Cardiac muscle cell (in vitro differentiated cells and primary cell): ENCODE measurements at regions not wholly inside any gene's neighbourhood (a gene's known extent, or its start where the extent isn't known, plus 50 kb on each side); places are given as distances from the start of the nearest gene placed in this dataset.

Experiments used
- DNase-seq, 2 donors: peaks; one replicate each; pipeline versions ENCODE4 v3.0.0 to v3.0.0-alpha.2; 2010 to 2017; ENCODE audit warnings: low read depth in 1 of 2, low spot score in 1 of 2
- H3K27ac ChIP-seq: fragments of 200-600 bp; sonication (generic); 2 replicates; pipeline ENCODE4 v1.5.1; 2016
- H3K27me3 ChIP-seq: fragments of 200-600 bp; sonication (generic); 2 replicates; pipeline ENCODE4 v1.6.0; 2016; ENCODE audit warnings: control low read depth
- H3K36me3 ChIP-seq: fragments of 200-600 bp; sonication (generic); 2 replicates; pipeline ENCODE4 v1.5.1; 2016; ENCODE audit warnings: control low read depth
- H3K4me1 ChIP-seq: fragments of 200-600 bp; sonication (generic); 2 replicates; pipeline ENCODE4 v1.8.1; 2017; ENCODE audit warnings: low read depth, mild to moderate bottlenecking, mixed run types
- H3K4me3 ChIP-seq: fragments of 200-600 bp; sonication (generic); 2 replicates; pipeline ENCODE4 v1.5.1; 2016; ENCODE audit warnings: mild to moderate bottlenecking
- H3K9me3 ChIP-seq: fragments of 200-600 bp; sonication (generic); 2 replicates; pipeline ENCODE4 v1.5.1; 2017; ENCODE audit warnings: low read depth, mild to moderate bottlenecking, control low read depth
- CTCF ChIP-seq: IDR thresholded peaks from 2 replicates; pipeline ENCODE4 v1.5.1; 2012; ENCODE audit warnings: low read depth, mild to moderate bottlenecking, low read length

- Histone ChIP-seq H3K4me3 (no peak overlapping the region), H3K27ac (no peak overlapping the region), H3K27me3 (no peaks in the 10 kb centered on the region), H3K9me3 (no peaks in the 10 kb centered on the region), H3K4me1 (no peaks in the 10 kb centered on the region), H3K36me3 (no peaks in the 10 kb centered on the region)
- no peak for TF ChIP-seq CTCF
- no peak for DNase-seq
Measured at GRCh38 chr21:45343891-45344290, 56.2 kb upstream of the POFUT2 start.

GRCh38 chr21:45344576-45344975, 56.9 kb upstream of the POFUT2 start:
- Histone ChIP-seq H3K4me1 (no peaks in the 10 kb centered on the region), H3K36me3 (no peaks in the 10 kb centered on the region)

GRCh38 chr21:45347048-45347711, 57.8 kb upstream of the COL18A1 start:
- Histone ChIP-seq H3K9me3 (no peaks in the 10 kb centered on the region), H3K36me3 (no peaks in the 10 kb centered on the region), H3K27me3 (no peaks in the 10 kb centered on the region), H3K4me1 (no peaks in the 10 kb centered on the region), H3K4me3 (no peak overlapping the region), H3K27ac (no peak overlapping the region)
- no peak for TF ChIP-seq CTCF
- DNase-seq: no peak

More at GRCh38 chr21:45344576-45344975, 56.9 kb upstream of the POFUT2 start:
- no peaks in the 10 kb centered on the region for H3K9me3 ChIP-seq
- no peak overlapping the region for H3K27ac ChIP-seq
- no peak for TF ChIP-seq CTCF
- no peaks in the 10 kb centered on the region for H3K27me3 ChIP-seq
- H3K4me3 ChIP-seq: no peak overlapping the region
- DNase-seq: no peak

GRCh38 chr21:45347712-45348499, 57.1 kb upstream of the COL18A1 start:
- Histone ChIP-seq H3K36me3 (no peaks in the 10 kb centered on the region), H3K4me1 (no peaks in the 10 kb centered on the region), H3K4me3 (no peak overlapping the region), H3K27me3 (no peaks in the 10 kb centered on the region), H3K9me3 (no peaks in the 10 kb centered on the region), H3K27ac (no peak overlapping the region)
- TF ChIP-seq CTCF: no peak
- no peak for DNase-seq

- no peak overlapping the region for H3K4me3 ChIP-seq
- H3K36me3 ChIP-seq: no peaks in the 10 kb centered on the region
- no peaks in the 10 kb centered on the region for H3K27me3 ChIP-seq
- TF ChIP-seq CTCF: no peak
- H3K4me1 ChIP-seq: no peaks in the 10 kb centered on the region
- H3K27ac ChIP-seq: peak overlapping the region; percentile 25
- H3K9me3 ChIP-seq: no peaks in the 10 kb centered on the region
- no peak for DNase-seq
Measured at GRCh38 chr21:45348591-45349327, 56.2 kb upstream of the COL18A1 start.
